AG04450 (cell line): ENCODE measurements at regions not wholly inside any gene's neighbourhood (a gene's known extent, or its start where the extent isn't known, plus 50 kb on each side); places are given as distances from the start of the nearest gene placed in this dataset.

Experiments
- CTCF ChIA-PET: fragments of 300-600, 350-600 bp; formaldehyde crosslinking; extraction: SDS; loops from one replicate; lab custom pipeline; 2022; ENCODE audit warnings: antibody characterized with exemption, inconsistent platforms; lab: Charles Lee
- POLR2A ChIA-PET: fragments of 350-600 bp; formaldehyde crosslinking; extraction: SDS; loops from one replicate; lab custom pipeline; 2021; ENCODE audit warnings: antibody characterized with exemption, inconsistent platforms; lab: Yijun Ruan, JAX
- DNase-seq: peaks from one replicate; pipeline ENCODE4 v3.0.0-alpha.2; 2011; ENCODE audit warnings: low read depth, low spot score
- H3K27ac ChIP-seq: one replicate; pipeline ENCODE4 v1.5.1; 2012; ENCODE audit warnings: low read depth, low read length, control low read depth
- H3K27me3 ChIP-seq: one replicate; pipeline ENCODE4 v1.6.0; 2012; ENCODE audit warnings: low read length; ENCODE audit not compliant: control insufficient read depth, insufficient read depth
- H3K4me3 ChIP-seq: 2 replicates; pipeline ENCODE4 v1.5.1; 2011; ENCODE audit warnings: mild to moderate bottlenecking, low read depth, low read length, control low read depth
- H3K9me3 ChIP-seq: 2 replicates; pipeline ENCODE4 v1.5.1; 2012; ENCODE audit warnings: low read length; ENCODE audit not compliant: control insufficient read depth, insufficient read depth
- TF ChIP-seq, protein P1 (sequence below): IDR thresholded peaks from 2 replicates; pipeline ENCODE4 v1.5.1; 2011; ENCODE audit warnings: low read depth, low read length, control low read depth, inconsistent platforms

DNA sequence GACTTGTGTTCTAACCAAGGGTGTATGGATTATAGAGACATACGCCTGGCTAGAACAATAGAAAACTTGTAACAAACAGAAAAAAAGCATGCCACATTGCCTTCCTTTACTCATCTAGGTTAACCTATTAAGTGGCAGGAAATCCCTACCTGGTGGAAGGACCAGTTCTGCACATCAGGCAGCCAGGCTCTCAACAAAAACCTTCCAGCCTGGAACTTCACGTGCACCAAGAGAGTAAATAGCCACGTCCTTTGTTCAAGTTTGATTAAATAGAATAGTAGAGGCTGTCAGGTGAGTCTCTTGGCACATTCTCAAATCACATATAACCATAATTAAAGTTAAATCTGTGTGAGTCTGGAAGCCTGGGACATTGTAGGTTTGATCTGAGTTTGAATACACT lies 85.0 kb upstream of the DPH6 start:
- CTCF ChIA-PET, result no interaction called here
- no peak overlapping the region for H3K27ac ChIP-seq
- H3K4me3 ChIP-seq, result no peak overlapping the region
- no peak for DNase-seq
- no peaks in the 10 kb centered on the region for H3K9me3 ChIP-seq
- TF ChIP-seq, protein P1, sequence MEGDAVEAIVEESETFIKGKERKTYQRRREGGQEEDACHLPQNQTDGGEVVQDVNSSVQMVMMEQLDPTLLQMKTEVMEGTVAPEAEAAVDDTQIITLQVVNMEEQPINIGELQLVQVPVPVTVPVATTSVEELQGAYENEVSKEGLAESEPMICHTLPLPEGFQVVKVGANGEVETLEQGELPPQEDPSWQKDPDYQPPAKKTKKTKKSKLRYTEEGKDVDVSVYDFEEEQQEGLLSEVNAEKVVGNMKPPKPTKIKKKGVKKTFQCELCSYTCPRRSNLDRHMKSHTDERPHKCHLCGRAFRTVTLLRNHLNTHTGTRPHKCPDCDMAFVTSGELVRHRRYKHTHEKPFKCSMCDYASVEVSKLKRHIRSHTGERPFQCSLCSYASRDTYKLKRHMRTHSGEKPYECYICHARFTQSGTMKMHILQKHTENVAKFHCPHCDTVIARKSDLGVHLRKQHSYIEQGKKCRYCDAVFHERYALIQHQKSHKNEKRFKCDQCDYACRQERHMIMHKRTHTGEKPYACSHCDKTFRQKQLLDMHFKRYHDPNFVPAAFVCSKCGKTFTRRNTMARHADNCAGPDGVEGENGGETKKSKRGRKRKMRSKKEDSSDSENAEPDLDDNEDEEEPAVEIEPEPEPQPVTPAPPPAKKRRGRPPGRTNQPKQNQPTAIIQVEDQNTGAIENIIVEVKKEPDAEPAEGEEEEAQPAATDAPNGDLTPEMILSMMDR, result no peak
- POLR2A ChIA-PET, result no interaction called here
- no peaks in the 10 kb centered on the region for H3K27me3 ChIP-seq

DNA sequence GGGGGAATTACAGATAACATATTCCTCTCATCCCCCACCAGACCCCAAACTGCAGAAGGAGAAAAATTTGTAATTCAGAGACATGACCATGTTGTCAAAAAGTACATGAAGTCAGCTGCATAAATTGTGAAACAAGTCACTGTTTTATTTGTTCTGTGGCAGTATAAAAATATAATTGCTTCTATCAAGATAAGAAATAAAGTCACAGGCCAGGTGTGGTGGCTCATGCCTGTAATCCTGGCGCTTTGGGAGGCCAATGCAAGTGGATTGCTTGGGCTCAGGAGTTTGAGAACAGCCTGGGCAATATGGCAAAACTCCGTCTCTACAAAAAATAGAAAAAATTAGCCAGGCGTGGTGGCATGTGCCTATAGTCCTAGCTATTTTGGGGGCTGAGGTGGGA lies 87.7 kb upstream of the DPH6 start:
- TF ChIP-seq, protein P1, result no peak
- no peak for DNase-seq
- no peaks in the 10 kb centered on the region for H3K9me3 ChIP-seq
- POLR2A ChIA-PET, result no interaction called here
- H3K27ac ChIP-seq, result no peak overlapping the region
- H3K27me3 ChIP-seq, result no peaks in the 10 kb centered on the region
- CTCF ChIA-PET, result no interaction called here
- H3K4me3 ChIP-seq, result no peak overlapping the region

DNA sequence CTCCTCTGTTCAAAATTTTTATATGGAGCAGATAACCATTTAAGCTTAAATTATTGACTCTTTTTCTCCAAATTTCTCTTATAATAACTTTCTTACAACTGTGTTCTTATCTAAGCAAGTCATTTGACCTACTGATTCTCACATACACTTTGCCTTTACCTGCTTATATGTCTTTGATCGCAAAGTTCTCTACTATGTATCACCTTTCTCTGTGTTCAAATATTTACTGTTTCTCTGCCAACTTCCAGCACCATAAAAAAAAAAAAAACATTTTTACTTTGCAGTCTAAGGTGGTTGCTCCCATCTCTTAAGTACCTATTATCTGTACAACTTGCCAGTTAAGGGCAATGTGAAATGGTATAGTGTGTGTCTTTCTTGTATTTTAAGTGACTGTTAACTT lies 100.8 kb upstream of the DPH6 start:
- TF ChIP-seq, protein P1, result no peak
- CTCF ChIA-PET, result no interaction called here
- no peaks in the 10 kb centered on the region for H3K27me3 ChIP-seq
- no peak for DNase-seq
- no peak overlapping the region for H3K4me3 ChIP-seq
- H3K27ac ChIP-seq, result no peak overlapping the region
- no peaks in the 10 kb centered on the region for H3K9me3 ChIP-seq
- POLR2A ChIA-PET, result no interaction called here

DNA sequence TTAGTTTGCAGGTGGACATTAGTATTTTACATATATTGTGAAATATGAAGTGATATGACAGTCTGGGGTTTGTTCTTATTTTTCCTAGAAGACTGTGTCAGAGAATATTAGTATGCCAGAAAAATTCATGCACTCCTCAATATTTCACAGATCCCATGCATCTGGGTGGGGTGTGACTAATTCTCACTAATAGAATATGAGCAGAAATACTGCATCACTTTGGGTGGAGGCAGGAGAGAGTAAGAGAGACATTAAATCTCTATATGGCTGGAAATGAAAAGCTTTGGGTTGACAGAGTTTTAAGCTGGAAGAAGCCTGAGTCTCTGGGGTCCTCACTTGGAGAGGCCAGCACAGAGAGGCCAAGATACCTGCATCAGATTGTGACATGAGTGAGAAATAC lies 101.3 kb upstream of the DPH6 start:
- POLR2A ChIA-PET, result no interaction called here

DNA sequence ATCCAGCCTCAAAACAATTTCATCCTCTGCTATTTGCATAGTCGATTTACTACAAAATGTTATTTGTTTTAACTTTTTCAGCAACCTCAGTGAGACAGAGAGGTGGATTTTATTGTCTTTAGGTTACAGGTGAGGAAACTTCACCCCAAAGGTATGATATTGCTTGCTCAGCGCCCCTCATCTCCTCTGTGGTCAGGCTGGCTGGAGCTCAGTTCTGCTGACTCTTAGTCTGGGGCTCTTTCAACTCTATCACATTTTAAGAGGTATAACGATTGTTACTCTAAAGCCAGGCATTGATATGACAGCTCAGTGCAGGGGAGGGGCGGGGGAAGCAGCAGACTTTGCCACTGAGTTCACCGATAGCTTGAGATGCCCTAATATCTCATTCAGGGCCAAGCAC lies 103.0 kb upstream of the DPH6 start:
- DNase-seq, result no peak
- Histone ChIP-seq H3K27ac (no peak overlapping the region), H3K4me3 (no peak overlapping the region), H3K27me3 (no peaks in the 10 kb centered on the region), H3K9me3 (no peaks in the 10 kb centered on the region)
- POLR2A ChIA-PET, result no interaction called here
- TF ChIP-seq, protein P1, result no peak
- CTCF ChIA-PET, result no interaction called here

More for the DNA sequence above, 101.3 kb upstream of the DPH6 start:
- no peak overlapping the region for H3K27ac ChIP-seq
- no peak for DNase-seq
- no peaks in the 10 kb centered on the region for H3K27me3 ChIP-seq
- TF ChIP-seq, protein P1, result no peak
- no peaks in the 10 kb centered on the region for H3K9me3 ChIP-seq
- CTCF ChIA-PET, result no interaction called here
- H3K4me3 ChIP-seq, result no peak overlapping the region
